HG03460 (cell line): ENCODE measurements at regions not wholly inside any gene's neighbourhood (a gene's known extent, or its start where the extent isn't known, plus 50 kb on each side); places are given as distances from the start of the nearest gene placed in this dataset.

Experiments used
- ATAC-seq: cut with Tn5 transposase; IDR thresholded peaks from one replicate; pipeline ENCODE4 v1.9.1; 2021; ENCODE audit not compliant: unreplicated experiment

DNA sequence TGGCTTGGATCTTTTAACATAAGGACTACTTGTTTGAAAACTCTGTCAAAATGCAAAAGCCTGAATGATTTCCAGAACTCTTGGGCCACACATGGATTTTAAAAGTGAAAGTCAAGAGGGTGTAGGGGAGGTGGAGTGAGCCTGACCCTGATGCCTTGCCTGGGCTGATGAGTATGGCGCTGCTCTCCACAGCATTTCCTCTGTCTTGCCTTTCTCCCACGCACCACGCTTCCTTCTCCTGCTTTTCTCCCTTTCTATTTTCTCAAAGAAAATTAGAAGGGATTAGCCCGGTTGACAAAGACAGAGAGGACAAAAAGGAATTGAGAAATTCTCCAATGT lies 207.0 kb upstream of the CCDC68 start:
- no peak for ATAC-seq

DNA sequence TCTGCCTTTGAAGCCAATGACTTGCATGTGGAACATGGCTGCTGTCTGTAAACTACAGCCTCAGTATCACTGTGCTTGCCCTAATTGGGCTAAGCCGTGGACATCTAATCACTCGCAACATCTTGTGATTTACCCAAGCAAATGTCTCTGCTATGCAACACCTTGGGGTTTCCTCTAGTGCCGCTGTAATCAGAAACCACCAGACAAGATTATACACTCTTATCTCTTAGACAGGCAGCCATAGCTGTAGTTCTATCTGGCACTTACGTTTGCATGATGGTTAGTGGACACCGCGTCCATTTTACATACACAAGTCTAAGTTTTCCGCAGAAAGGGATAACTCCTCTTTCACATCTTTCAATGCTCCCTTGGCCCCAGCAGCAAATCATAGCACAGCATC lies 204.3 kb upstream of the CCDC68 start:
- no peak for ATAC-seq

DNA sequence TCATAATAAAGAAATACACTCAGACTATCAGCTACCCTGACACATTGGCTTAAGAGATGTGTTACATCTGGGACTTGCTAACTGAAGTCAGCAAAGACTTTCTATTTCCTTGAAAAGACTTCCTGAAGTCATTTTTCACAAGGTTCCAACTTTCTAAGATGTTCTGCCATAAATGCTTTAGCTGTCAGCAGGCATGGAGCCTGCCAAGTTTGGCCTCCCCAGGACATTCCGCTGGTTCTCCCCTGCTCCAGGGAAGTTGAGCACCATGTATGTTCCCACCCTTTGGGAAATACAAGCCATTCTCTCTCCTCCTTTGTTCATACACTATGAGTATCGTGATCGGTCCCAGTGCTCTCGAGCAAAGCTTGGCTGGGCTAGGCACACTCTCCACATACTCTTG lies 202.7 kb upstream of the CCDC68 start:
- no peak for ATAC-seq

DNA sequence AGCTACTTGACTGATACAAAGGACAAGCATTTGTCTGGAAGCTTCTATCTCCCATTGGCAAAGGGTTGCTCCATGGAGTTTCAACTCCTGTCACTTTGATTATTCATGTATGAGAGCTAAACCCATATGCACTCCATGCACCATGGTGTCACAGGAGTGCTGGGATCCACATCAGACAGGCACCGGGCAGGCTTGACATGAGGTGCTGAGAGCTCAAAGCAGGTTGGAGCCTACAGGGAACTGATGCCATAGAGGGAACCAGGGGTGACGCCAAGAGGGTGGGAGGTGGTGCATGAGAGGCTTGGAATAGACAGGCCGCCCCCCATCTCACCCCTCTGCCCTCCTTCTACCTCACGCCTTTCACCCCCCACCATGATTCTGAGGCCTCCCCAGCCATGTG lies 199.8 kb upstream of the CCDC68 start:
- ATAC-seq, result no peak

DNA sequence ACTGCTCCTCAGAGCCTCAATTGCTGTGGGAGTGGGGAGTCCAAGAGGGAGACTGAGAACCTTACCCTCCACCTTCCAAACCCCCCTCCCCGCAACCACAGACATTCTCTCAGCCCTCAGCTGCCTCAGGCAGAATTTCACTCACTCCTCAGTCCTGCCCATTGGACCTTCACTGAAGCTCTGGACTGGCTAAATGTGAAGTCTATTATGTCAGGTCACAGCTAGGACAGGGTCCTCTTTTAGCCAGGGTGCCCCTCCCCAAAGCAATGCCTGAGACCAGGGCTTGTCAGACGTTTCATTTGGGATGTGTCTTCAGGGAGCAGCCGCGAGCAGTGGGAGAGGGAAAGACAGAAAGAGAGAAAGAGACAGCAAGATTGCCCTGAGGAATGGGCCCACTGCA lies 199.3 kb upstream of the CCDC68 start:
- ATAC-seq, result no peak

DNA sequence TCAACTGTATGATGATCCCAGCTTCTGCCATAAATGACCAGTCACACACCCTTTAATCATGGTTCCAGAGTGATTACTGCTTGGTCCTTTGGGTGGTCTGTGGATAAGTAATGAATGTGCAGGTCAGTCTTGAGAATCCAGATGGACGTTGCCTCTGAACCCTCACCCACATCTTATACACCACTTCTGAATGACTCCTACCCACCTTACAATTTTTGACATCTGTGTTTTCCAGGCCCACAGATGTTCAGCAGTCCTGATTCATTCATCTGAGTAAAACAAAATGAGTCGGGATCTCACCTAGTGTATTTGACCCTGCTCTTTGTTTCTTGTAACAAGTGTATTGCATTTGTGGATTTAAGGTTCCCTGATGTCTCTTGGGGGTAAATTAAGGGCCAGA lies 194.1 kb upstream of the CCDC68 start:
- ATAC-seq, result no peak

DNA sequence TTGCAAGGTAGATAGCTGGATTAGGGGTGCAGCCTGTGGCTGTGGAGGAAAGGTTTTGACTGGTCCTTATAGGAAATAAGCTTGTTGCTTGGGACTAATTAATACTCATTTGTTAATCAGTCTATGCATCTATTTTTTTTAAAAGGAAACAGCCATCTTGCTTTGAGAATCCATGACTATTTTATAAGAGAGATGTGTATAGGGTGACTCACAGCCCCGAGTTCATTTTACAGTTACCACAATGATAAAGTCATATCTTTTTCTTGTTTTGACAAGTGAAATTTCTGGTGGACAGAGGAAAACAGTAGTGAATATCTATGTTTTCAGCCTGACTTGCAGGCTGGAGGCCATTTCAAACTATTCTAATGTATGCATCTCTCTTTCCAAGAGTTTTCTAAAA lies 193.5 kb upstream of the CCDC68 start:
- no peak for ATAC-seq

DNA sequence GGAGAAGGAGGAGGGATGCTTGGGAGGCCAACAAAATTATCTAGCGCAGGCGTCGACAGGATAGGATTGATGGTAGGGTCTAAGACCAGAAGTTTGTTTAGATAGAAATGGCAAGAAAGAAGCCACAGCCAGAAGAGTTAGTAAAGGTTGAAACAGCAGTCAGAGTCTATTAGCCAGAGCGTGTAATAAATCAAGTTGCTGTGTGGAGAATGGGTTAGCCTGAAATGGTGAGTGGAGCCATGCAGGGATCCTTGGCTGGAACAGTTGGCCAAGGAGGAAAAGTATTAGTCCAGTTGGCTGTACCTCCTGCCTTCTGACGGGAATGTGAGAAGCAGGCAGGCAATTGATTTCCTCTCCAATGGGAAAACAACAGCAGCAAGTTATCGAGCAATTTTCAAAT lies 190.7 kb upstream of the CCDC68 start:
- no peak for ATAC-seq

DNA sequence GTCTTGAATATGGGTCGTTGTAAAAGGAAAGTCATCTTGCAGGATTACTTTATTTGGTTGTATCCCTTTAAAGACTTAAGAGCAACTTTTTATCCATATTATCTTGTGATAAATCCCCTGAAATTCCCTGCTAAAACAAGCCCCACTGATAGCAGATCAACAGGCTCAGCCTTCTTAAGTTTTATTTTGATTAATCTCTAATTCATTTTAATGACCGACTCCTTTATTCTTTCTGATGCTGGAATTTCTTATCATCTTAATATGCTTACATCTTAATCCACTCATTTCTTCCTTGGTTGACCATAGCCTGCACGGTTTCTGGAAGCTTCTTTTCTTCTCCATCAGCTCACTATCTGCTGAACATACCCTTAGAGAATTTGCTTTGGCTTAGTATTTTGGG lies 188.5 kb upstream of the CCDC68 start:
- ATAC-seq, result no peak

DNA sequence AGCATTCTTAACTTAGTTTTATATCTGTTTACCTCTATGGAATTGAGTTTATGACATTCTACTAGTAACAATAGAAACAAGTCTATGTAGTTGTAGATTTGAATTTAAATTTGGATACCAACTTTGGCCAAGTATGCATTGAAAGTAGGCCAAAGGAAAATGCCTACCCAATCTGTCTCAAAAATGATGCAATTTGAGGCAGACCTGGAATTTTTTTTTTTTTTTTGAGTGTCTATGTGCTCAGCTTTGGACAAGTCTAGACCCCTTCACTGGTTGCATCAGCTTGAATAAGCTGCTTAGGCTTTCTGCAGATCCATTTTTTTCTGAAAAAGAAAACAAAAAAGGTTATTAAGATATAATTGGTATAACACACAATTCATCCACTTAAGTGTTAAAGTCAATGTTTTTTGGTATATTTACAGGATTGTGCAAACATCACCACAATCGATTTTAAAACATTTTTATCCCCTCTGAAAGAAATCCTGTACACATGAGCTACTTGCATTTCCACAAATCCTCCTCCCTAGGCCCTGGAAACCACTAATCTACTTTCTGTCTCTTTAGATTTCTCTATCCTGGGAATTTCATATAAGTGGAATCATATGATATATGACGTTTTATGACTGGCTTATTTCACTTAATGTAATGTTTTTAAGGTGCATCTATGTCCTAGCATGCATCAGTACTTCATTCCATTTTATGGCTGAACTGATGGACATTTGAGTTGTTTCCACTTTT lies 185.1 kb upstream of the CCDC68 start:
- ATAC-seq, result no peak

DNA sequence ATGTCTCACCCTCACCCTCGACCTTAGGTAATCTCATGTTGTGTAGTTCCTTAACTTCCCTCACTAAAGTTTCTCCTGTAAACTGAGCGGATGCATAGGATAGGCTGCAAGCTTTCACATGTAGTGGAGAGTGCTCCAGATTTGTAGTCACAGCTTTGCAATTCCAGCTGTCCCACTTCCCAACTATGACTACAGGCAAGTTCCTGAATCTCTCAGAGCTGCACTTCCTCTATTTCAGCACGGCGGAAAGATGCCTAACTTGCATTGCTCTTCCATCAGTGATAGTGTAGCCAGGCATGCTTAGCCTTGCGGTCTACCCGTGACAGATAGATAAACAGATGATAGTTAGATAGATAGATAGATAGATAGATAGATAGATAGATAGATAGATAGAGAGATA lies 183.1 kb upstream of the CCDC68 start:
- no peak for ATAC-seq

DNA sequence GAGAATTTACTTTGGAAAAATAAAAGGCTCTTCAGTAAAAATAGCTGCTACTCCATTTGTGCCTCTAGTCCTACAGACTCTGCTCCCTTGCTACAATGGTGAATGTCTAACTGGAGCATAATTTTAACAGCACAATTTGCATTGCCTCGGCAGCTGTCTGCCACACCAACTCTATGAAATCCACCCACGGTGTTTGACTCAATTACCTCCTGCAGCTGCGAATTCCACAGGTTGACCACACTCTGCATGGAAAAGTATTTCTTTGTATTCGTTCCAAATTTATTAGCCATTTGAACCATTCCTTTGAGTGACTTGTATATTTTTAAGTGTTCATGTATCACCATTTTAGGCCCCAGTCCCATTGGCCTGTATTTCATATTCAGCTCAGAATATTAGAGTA lies 182.1 kb upstream of the CCDC68 start:
- no peak for ATAC-seq

DNA sequence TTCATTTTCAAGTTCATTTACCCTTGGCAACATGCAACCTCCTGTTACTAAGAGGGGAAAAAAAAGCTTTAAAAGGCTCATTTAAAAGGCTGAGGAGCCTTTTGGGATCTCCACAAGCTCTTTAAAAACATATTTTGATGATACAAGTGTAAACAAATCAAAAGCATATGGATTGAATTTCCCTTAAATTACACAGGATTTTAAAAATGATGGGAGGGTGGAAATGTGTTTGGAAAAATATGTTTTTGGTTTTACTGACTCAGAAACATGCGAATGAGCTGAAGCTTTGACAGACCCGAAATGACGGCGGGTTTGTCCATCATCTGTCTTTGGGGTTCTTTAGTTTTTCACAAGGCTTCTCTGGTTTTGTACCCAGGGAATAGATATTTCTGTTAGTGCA lies 180.6 kb upstream of the CCDC68 start:
- ATAC-seq, result no peak

DNA sequence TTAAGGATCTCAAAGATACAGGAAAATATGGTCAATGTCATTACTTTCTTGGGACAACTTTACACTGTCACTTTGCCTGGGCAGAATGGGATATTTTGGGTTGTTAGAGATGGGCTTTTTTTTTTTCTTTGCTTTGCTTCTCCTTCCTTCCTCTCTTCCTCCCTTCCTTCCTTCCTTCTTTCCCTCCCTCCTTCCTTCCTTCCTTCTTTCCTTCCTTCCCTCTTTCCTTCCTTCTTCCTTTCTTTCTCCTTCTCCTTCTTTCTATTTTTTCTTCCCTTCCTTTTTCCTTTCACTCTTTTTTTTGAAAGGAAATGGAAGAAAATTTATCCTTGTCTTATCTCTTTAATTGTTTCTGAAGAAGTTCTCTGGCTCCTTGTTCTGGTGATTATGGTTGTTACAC lies 180.0 kb upstream of the CCDC68 start:
- no peak for ATAC-seq

DNA sequence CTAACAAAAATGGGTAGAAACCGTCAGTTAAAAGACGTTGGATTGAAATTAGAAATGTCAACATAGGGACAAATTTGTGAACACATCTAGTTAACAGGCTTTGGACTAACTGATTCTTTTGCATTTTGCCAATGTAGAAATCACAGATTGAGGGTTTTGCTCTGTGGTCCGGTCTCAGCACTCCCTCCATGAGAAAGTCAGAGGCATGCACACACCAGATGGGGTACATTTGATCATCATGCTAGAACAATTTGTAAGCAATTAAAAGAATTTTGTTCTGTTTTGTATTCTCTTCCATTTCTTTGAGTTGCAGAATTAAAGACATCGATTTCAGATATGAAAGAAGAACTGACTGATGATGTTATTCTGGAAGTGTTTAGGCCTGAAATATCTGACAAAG lies 179.1 kb upstream of the CCDC68 start:
- ATAC-seq, result no peak

DNA sequence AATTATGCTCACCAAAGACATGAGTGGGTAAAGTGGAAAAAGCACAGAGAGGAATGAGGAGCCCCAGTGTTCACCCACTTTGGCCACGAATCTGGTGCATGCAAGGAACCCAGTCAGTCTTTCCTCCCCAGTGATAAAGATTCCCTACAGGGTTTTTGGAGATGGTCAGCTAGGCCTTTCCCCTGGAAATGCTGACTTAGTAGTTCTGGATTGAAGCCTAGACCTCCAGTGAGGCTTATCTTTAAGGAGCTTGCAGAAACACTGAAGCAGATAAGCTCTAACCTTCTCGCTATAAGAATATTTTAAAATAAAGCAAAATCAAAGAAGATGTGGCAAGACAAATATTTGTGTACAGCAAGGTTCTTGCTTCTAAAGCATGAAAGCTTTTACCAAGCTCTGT lies 178.3 kb upstream of the CCDC68 start:
- ATAC-seq, result no peak

DNA sequence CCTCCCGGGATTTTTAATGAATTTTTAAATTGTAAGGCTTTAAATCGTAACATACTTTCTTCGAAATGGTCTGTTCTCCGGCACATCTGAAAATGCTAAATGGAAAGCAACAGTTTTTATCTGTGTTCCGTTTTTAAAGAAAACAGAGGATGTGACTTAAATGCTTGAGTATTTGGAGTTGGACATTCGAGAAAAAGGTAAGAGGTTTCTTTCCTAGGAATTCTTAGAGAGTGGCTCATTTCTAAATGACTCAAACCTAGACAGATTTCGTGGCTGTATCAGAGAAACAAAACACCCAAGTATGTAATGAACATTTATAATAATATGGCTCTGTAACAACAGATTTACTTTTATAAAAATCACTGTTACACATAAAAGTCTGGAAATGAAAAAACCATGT lies 177.6 kb upstream of the CCDC68 start:
- ATAC-seq, result no peak

DNA sequence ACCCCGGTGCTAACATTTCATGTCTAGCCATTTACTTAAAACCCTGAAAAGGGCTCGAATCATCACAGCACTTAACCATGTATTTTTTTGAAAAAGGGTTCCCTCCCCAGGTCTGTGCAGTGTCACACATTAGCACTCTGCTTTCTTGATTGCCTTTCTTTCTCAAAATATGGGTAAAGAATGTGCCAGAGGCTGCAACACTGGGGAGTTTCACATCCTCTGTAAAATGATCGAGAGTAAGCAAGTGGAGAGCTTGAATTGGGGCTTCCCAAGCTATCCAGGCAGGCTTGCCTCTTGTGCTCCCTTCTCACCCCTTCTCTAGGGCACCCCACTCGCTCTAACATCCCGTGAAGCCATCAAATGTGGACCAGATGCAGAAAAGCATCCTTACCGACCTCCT lies 177.0 kb upstream of the CCDC68 start:
- ATAC-seq, result no peak

DNA sequence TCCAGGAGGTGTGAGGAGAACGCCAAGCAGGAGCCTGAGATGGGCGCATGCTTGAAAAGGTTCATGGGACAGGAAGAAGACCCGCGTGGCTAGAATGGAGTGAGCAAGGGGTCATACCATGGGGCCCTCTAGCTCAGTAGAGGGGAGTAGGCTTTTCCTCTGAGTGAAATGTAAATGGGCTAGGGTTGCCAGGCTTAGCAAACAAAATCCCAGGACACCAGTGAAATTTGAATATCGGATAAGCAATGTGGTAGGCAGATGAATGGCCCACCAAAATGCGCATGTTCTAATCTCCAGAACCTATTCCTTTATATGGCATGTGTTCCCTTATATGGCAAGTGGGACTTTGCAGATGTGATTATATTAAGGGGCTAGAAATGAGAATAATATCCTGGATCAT lies 174.1 kb upstream of the CCDC68 start:
- no peak for ATAC-seq

DNA sequence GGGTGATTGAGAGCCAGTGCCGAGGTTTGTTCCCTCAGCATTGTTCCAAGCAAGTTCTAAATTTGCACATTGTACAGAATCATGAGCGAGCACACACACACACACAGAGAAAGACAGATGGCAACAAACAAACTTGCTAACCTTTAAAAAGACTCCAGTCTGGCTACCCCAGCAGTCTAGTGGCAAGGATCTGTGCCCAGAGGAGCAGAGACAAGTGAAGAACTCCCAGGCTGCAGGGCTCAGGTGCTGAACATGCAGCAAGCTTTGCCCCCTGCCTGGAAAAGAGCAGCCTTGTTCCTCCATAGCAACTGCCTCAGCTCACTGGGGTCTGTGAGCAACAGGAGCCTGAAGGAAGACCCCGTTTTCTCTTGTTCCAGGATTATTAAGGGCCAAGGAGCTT lies 169.2 kb upstream of the CCDC68 start:
- ATAC-seq, result no peak

DNA sequence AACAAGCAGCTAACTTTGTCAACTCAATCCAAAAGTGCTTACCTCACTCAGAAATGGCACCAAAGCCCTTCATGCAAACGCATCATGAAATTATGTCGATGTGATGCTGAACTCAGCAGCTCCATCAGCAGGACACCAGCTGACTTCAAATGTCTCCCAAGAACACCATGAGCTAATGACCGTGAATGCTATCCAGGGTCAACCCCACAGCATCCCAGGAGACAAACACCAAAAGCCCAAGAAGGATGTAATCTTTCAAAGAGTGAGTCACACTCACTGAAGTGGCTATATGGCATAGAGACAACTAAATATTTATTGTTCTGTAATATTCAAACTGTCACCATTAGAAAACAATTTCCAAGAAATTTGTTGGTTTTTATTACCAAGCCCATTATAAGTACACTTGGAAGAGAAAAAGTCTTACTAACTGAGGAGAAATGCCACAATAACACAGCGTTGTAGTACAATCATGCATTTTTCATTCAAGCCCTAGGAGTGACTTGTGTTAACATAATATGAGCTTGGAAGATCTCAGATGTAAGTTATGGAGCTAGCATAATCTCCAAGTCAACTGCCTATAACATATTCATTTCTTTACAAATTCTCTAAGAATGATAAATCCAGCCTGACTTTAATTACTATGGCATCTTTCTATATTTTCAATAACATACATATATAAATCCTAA lies 165.0 kb upstream of the CCDC68 start:
- ATAC-seq, result no peak

DNA sequence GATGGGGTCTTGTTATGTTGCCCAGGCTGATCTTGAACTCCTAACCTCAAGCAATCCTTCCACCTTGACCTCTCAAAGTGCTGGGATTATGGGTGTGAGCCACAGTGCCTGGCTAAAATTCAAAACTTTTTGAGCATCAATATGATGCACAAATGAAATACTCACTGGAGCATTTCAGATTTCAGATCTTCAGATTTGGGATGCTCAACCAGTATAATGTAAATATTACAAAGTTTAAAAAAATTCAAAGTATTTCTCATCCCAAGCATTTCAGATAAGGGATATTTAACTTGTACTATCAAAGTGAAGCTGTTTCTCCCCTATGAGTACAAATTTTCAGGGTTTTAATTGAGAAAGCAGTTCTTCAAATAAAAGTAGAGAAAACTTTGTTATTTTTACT lies 164.1 kb upstream of the CCDC68 start:
- ATAC-seq, result no peak
